ENCODE measurements at regions not wholly inside any gene's neighbourhood (a gene's known extent, or its start where the extent isn't known, plus 50 kb on each side); places are given as distances from the start of the nearest gene placed in this dataset.

DNA sequence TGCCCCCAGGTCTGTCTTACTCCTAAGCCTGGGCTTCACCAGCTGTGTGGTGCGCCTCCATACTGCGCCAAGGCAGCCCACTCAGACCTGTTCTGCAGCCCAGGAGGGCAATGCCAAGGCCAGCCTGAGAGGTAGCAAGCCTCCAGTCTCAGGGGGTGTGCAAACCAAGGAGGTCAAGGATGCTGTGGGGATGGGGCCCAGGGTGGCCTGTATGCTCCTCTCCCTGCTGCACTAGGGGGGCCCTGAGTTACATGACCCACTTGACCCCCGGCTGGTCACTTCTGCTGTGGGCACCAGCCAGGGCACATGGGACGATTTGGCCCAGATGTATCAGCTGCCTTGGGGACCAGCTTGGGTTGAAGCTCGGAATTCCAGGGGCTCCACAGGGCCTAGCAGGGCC, 70.0 kb upstream of the SLC6A6 start:
- WGBS, 2 donors, result 95 to 97% methylated on average over 5 of the region's 5 CpGs
- Histone ChIP-seq H3K4me1 (peaks cover 0 to 8% (median 0%) of the 10 kb centered on the region in 9 donors), H3K27ac (no peak overlapping the region), H3K36me3 (no peaks in the 10 kb centered on the region), H3K4me3 (no peak overlapping the region), H3K9me3 (no peaks in the 10 kb centered on the region), H3K27me3 (peaks cover 0 to 41% (median 19%) of the 10 kb centered on the region in 7 donors)
- no peak for TF ChIP-seq CTCF (IDR thresholded peaks at IDR 0.05)
- ATAC-seq, result no peak
- DNase-seq, result no peak
- intact Hi-C loops (cut with DNase I), result no loop called here

GRCh38 chr3:14333215-14333614, 69.2 kb upstream of the SLC6A6 start:
- Histone ChIP-seq H3K27me3 (peaks cover 0 to 36% (median 27%) of the 10 kb centered on the region in 7 donors), H3K4me3 (no peak overlapping the region), H3K27ac (no peak overlapping the region), H3K9me3 (no peaks in the 10 kb centered on the region), H3K36me3 (no peaks in the 10 kb centered on the region), H3K4me1 (peaks cover 0 to 8% (median 0%) of the 10 kb centered on the region in 9 donors)
- WGBS, 2 donors, result 48 to 65% methylated on average over 1 of the region's 1 CpG
- intact Hi-C loops (cut with DNase I), result no loop called here
- no peak for DNase-seq
- ATAC-seq, result no peak
- TF ChIP-seq CTCF (IDR thresholded peaks at IDR 0.05), result no peak

- Histone ChIP-seq H3K9me3 (no peaks in the 10 kb centered on the region), H3K4me1 (peaks cover 0 to 8% (median 0%) of the 10 kb centered on the region in 9 donors), H3K36me3 (no peaks in the 10 kb centered on the region), H3K27ac (no peak overlapping the region), H3K4me3 (no peak overlapping the region), H3K27me3 (peaks cover 0 to 35% (median 29%) of the 10 kb centered on the region in 7 donors)
- intact Hi-C loops (cut with DNase I), result no loop called here
- DNase-seq (no peak), ATAC-seq (no peak)
- TF ChIP-seq CTCF (IDR thresholded peaks at IDR 0.05), result no peak
- 88 to 90% methylated on average over 8 of the region's 8 CpGs for WGBS, 2 donors
Measured at GRCh38 chr3:14333621-14334020, 68.8 kb upstream of the SLC6A6 start.

GRCh38 chr3:14334136-14334535, 68.3 kb upstream of the SLC6A6 start:
- no peak for TF ChIP-seq CTCF (IDR thresholded peaks at IDR 0.05)
- Histone ChIP-seq H3K4me1 (peaks cover 0 to 7% (median 0%) of the 10 kb centered on the region in 9 donors), H3K36me3 (no peaks in the 10 kb centered on the region), H3K4me3 (no peak overlapping the region), H3K27ac (no peak overlapping the region), H3K27me3 (peaks cover 0 to 36% (median 24%) of the 10 kb centered on the region in 7 donors), H3K9me3 (no peaks in the 10 kb centered on the region)
- no peak for DNase-seq
- intact Hi-C loops (cut with DNase I), result no loop called here
- ATAC-seq, result no peak
- 87 to 92% methylated on average over 4 of the region's 4 CpGs for WGBS, 2 donors
